Liver (tissue), 8 donors: ENCODE measurements at regions not wholly inside any gene's neighbourhood (a gene's known extent, or its start where the extent isn't known, plus 50 kb on each side); places are given as distances from the start of the nearest gene placed in this dataset.

ENCODE experiments used
- DNase-seq: peaks from one replicate; pipeline ENCODE4 v3.0.0-alpha.2; 2017; ENCODE audit warnings: low spot score
- H3K27ac ChIP-seq, 2 donors: one replicate each; pipeline ENCODE4 v1.7.0; 2013; ENCODE audit warnings: inconsistent platforms in 2 of 2, low read length in 2 of 2, control low read depth in 1 of 2, low read depth in 1 of 2, mild to moderate bottlenecking in 1 of 2
- H3K27me3 ChIP-seq, 4 donors: one replicate each; pipeline versions ENCODE4 v1.6.1 to v1.7.0; 2013; ENCODE audit warnings: low read length in 3 of 4, inconsistent platforms in 1 of 4, mild to moderate bottlenecking in 1 of 4, moderate library complexity in 1 of 4; ENCODE audit not compliant: control insufficient read depth in 4 of 4, insufficient read depth in 4 of 4
- H3K36me3 ChIP-seq, 4 donors: one replicate each; pipeline versions ENCODE4 v1.6.1 to v1.7.0; 2013; ENCODE audit warnings: low read length in 3 of 4, mild to moderate bottlenecking in 3 of 4, low read depth in 1 of 4, moderate library complexity in 1 of 4; ENCODE audit not compliant: control insufficient read depth in 4 of 4, insufficient read depth in 3 of 4
- H3K4me1 ChIP-seq, 4 donors: one replicate each; pipeline versions ENCODE4 v1.6.1 to v1.7.0; 2013; ENCODE audit warnings: low read length in 3 of 4, mild to moderate bottlenecking in 3 of 4, moderate library complexity in 1 of 4; ENCODE audit not compliant: control insufficient read depth in 4 of 4, insufficient read depth in 4 of 4
- H3K4me3 ChIP-seq, 3 donors: one replicate each; pipeline versions ENCODE4 v1.6.1 to v1.7.0; 2013; ENCODE audit warnings: low read length in 3 of 3, control low read depth in 1 of 3, low read depth in 1 of 3, mild to moderate bottlenecking in 1 of 3
- H3K9ac ChIP-seq, 2 donors: one replicate each; pipeline ENCODE4 v1.7.0; 2013; ENCODE audit warnings: low read length in 2 of 2, mild to moderate bottlenecking in 2 of 2, moderate library complexity in 2 of 2, control low read depth in 1 of 2, low read depth in 1 of 2
- H3K9me3 ChIP-seq, 4 donors: one replicate each; pipeline versions ENCODE4 v1.6.1 to v1.7.0; 2013; ENCODE audit warnings: low read length in 3 of 4; ENCODE audit not compliant: control insufficient read depth in 4 of 4
- ATF3 ChIP-seq: IDR thresholded peaks from 2 replicates; pipeline ENCODE4 v1.6.1; 2016; ENCODE audit warnings: antibody characterized with exemption
- CTCF ChIP-seq: fragments of 150-350 bp; IDR thresholded peaks from 2 replicates; pipeline ENCODE4 v1.5.1; 2017; ENCODE audit warnings: improper control_type of control experiment, low read depth, low read length; ENCODE audit not compliant: missing input control
- EGR1 ChIP-seq, 2 donors: IDR thresholded peaks; 2 replicates each; pipeline ENCODE4 v1.6.1; 2016 to 2018; ENCODE audit warnings: antibody characterized with exemption in 2 of 2, low read depth in 2 of 2
- FOXA1 ChIP-seq: IDR thresholded peaks from 2 replicates; pipeline ENCODE4 v1.6.1; 2016; ENCODE audit warnings: antibody characterized with exemption
- GABPA ChIP-seq, 2 donors: IDR thresholded peaks in 1 of 2; conservative IDR thresholded peaks in 1 of 2; 2 replicates each; pipeline ENCODE4 v1.6.1; 2016; ENCODE audit warnings: antibody characterized with exemption in 2 of 2, mild to moderate bottlenecking in 1 of 2, moderate library complexity in 1 of 2
- HNF4A ChIP-seq, 2 donors: conservative IDR thresholded peaks; 2 replicates each; pipeline ENCODE4 v1.6.1; 2016; ENCODE audit warnings: antibody characterized with exemption in 2 of 2, mild to moderate bottlenecking in 2 of 2
- HNF4G ChIP-seq: IDR thresholded peaks from 2 replicates; pipeline ENCODE4 v1.6.1; 2016; ENCODE audit warnings: antibody characterized with exemption
- JUND ChIP-seq, 2 donors: IDR thresholded peaks; 2 replicates each; pipeline ENCODE4 v1.6.1; 2016; ENCODE audit warnings: antibody characterized with exemption in 2 of 2
- MAX ChIP-seq: IDR thresholded peaks from 2 replicates; pipeline ENCODE4 v1.6.1; 2016; ENCODE audit warnings: antibody characterized with exemption
- NR2F2 ChIP-seq: IDR thresholded peaks from 2 replicates; pipeline ENCODE4 v1.6.1; 2016; ENCODE audit warnings: antibody characterized with exemption
- RAD21 ChIP-seq, 2 donors: IDR thresholded peaks; 2 replicates each; pipeline ENCODE4 v1.6.1; 2016; ENCODE audit warnings: antibody characterized with exemption in 2 of 2, mild to moderate bottlenecking in 2 of 2
- REST ChIP-seq: IDR thresholded peaks from 2 replicates; pipeline ENCODE4 v1.6.1; 2016; ENCODE audit warnings: antibody characterized with exemption, mild to moderate bottlenecking
- RXRA ChIP-seq, 2 donors: IDR thresholded peaks; 2 replicates each; pipeline ENCODE4 v1.6.1; 2017 to 2018; ENCODE audit warnings: antibody characterized with exemption in 2 of 2, mild to moderate bottlenecking in 1 of 2
- SP1 ChIP-seq: IDR thresholded peaks from 2 replicates; pipeline ENCODE4 v1.6.1; 2018; ENCODE audit warnings: antibody characterized with exemption, mild to moderate bottlenecking
- TAF1 ChIP-seq: conservative IDR thresholded peaks from 2 replicates; pipeline ENCODE4 v1.6.1; 2016; ENCODE audit warnings: antibody characterized with exemption, mild to moderate bottlenecking
- ZBTB33 ChIP-seq: IDR thresholded peaks from 2 replicates; pipeline ENCODE4 v1.6.1; 2016; ENCODE audit warnings: antibody characterized with exemption
- WGBS: extraction: QIAGEN DNeasy Blood & Tissue Kit; methylation state at CpG from one replicate; pipeline ENCODE4 v1.1.7; 2013; 5-methylcytosine and 5-hydroxymethylcytosine counted together
- donor health status: healthy.
- donor health status: healthy.
- donor health status: healthy.
- donor health status: healthy.
- donor health status: healthy.

- no peak for DNase-seq
- Histone ChIP-seq H3K9me3 (peaks cover 4 to 29% (median 10%) of the 10 kb centered on the region in 4 donors), H3K27ac (peak overlapping the region in 1 of 2 donors; percentile 60), H3K4me3 (no peak overlapping the region), H3K9ac (no peak overlapping the region), H3K36me3 (no peaks in the 10 kb centered on the region), H3K4me1 (no peaks in the 10 kb centered on the region), H3K27me3 (no peaks in the 10 kb centered on the region)
- 90% methylated on average over 2 of the region's 2 CpGs for whole genome bisulfite sequencing
- TF ChIP-seq CTCF, result no peak
- TF ChIP-seq NR2F2, result no peak
- no peak for TF ChIP-seq HNF4G
- no peak for TF ChIP-seq EGR1 (IDR thresholded peaks at IDR 0.05; ENCODE audit: low read depth in 2 of 2)
- TF ChIP-seq HNF4A (conservative IDR thresholded peaks at IDR 0.05), result no peak
- no peak for TF ChIP-seq RXRA (IDR thresholded peaks at IDR 0.05)
- no peak for TF ChIP-seq ZBTB33
- no peak for TF ChIP-seq TAF1
- TF ChIP-seq SP1, result no peak
- TF ChIP-seq RAD21 (IDR thresholded peaks at IDR 0.05), result no peak
- no peak for TF ChIP-seq FOXA1
- TF ChIP-seq REST, result no peak
- TF ChIP-seq JUND (IDR thresholded peaks at IDR 0.05), result no peak
Observed at GRCh38 chr7:106346167-106346677, 61.4 kb upstream of the NAMPT start.

GRCh38 chr7:106345421-106346166 lies 60.8 kb upstream of the NAMPT start:
- 84% methylated on average over 2 of the region's 2 CpGs for WGBS
- peaks cover 4 to 29% (median 10%) of the 10 kb centered on the region in 4 donors for H3K9me3 ChIP-seq
- no peaks in the 10 kb centered on the region for H3K27me3 ChIP-seq
- H3K27ac ChIP-seq, result peak overlapping the region in 1 of 2 donors; percentile 60
- H3K9ac ChIP-seq, result no peak overlapping the region
- no peak for DNase-seq
- no peak overlapping the region for H3K4me3 ChIP-seq
- H3K4me1 ChIP-seq, result no peaks in the 10 kb centered on the region
- TF ChIP-seq GABPA (IDR thresholded peaks at IDR 0.05 in 1 of 2, conservative IDR thresholded peaks at IDR 0.05 in 1 of 2) (no peak), HNF4G (no peak), HNF4A (conservative IDR thresholded peaks at IDR 0.05) (no peak), ATF3 (no peak), RXRA (IDR thresholded peaks at IDR 0.05) (no peak), MAX (no peak)
- H3K36me3 ChIP-seq, result no peaks in the 10 kb centered on the region
